HG02884 (cell line): ENCODE measurements at regions not wholly inside any gene's neighbourhood (a gene's known extent, or its start where the extent isn't known, plus 50 kb on each side); places are given as distances from the start of the nearest gene placed in this dataset.

Source experiments
- ATAC-seq: cut with Tn5 transposase; IDR thresholded peaks from one replicate; pipeline ENCODE4 v1.9.1; 2021; ENCODE audit warnings: mild to moderate bottlenecking, moderate library complexity; ENCODE audit not compliant: unreplicated experiment

GRCh38 chr2:60652832-60653340 is 99.4 kb upstream of the BCL11A start:
- ATAC-seq = no peak

GRCh38 chr2:60657673-60658072 is 98.4 kb upstream of the PAPOLG start:
- ATAC-seq = no peak

- ATAC-seq = no peak
Observed at GRCh38 chr2:60659026-60659425, 97.0 kb upstream of the PAPOLG start.

GRCh38 chr2:60661073-60661738 is 94.9 kb upstream of the PAPOLG start:
- ATAC-seq = no peak

GRCh38 chr2:60662781-60663180 is 93.3 kb upstream of the PAPOLG start:
- no peak for ATAC-seq

- no peak for ATAC-seq
Observed at GRCh38 chr2:60671966-60672365, 84.1 kb upstream of the PAPOLG start.

GRCh38 chr2:60674524-60675165 is 81.4 kb upstream of the PAPOLG start:
- peak; percentile 99 for ATAC-seq

GRCh38 chr2:60675301-60675700 is 80.8 kb upstream of the PAPOLG start:
- no peak for ATAC-seq

GRCh38 chr2:60676706-60677330 is 79.2 kb upstream of the PAPOLG start:
- ATAC-seq = no peak

- no peak for ATAC-seq
Observed at GRCh38 chr2:60677356-60677755, 78.7 kb upstream of the PAPOLG start.

GRCh38 chr2:60678551-60678950 is 77.5 kb upstream of the PAPOLG start:
- ATAC-seq = no peak

GRCh38 chr2:60679036-60679780 is 76.9 kb upstream of the PAPOLG start:
- no peak for ATAC-seq

- ATAC-seq = no peak
Observed at GRCh38 chr2:60693551-60693950, 62.5 kb upstream of the PAPOLG start.

- no peak for ATAC-seq
Observed at GRCh38 chr2:60695793-60696192, 60.3 kb upstream of the PAPOLG start.

GRCh38 chr2:60699617-60700016 is 56.5 kb upstream of the PAPOLG start:
- ATAC-seq = no peak

GRCh38 chr2:60706021-60706420 is 50.0 kb upstream of the PAPOLG start:
- no peak for ATAC-seq
